ENCODE measurements at regions not wholly inside any gene's neighbourhood (a gene's known extent, or its start where the extent isn't known, plus 50 kb on each side); places are given as distances from the start of the nearest gene placed in this dataset.

DNA sequence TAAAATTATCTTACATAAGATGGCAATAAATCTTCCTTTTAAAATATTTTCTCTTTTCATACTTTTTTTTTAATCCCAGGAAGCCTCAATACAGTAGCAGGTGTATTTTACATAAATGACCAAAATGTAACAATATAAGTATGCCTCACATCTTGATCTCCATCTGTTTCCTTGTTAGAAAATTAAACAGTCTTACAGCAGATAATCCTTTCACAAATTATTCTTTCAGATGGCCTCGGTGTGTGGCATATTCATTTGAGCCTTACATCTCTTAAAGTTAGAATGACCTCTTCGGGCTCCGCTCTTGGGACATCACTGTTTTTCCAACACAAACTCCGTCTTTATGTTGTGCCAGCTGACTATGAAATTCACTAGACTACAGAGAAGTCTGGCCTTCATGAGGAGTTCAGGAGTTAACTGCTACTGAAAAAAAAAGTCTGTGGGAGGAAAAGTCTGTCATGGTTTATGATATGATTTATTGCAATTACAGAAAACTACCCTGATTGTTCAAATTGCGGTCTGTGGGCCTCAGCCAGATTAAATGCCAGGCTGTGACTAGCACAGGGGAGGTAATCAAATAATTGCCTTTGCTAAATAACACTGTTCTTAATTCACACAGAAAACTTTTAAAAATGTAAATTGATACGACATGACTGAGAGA, 292.9 kb upstream of the PUM3 start:
- no peak for TF ChIP-seq EZH2phosphoT487 (IDR thresholded peaks at IDR 0.05; ENCODE audit: low read depth, severe bottlenecking, unreplicated experiment)
- TF ChIP-seq, protein P1, sequence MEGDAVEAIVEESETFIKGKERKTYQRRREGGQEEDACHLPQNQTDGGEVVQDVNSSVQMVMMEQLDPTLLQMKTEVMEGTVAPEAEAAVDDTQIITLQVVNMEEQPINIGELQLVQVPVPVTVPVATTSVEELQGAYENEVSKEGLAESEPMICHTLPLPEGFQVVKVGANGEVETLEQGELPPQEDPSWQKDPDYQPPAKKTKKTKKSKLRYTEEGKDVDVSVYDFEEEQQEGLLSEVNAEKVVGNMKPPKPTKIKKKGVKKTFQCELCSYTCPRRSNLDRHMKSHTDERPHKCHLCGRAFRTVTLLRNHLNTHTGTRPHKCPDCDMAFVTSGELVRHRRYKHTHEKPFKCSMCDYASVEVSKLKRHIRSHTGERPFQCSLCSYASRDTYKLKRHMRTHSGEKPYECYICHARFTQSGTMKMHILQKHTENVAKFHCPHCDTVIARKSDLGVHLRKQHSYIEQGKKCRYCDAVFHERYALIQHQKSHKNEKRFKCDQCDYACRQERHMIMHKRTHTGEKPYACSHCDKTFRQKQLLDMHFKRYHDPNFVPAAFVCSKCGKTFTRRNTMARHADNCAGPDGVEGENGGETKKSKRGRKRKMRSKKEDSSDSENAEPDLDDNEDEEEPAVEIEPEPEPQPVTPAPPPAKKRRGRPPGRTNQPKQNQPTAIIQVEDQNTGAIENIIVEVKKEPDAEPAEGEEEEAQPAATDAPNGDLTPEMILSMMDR (IDR thresholded peaks at IDR 0.05; ENCODE audit: poor library complexity), result no peak
- TF ChIP-seq EZH2 (IDR thresholded peaks at IDR 0.05; ENCODE audit: borderline replicate concordance), result no peak
